ENCODE measurements at regions not wholly inside any gene's neighbourhood (a gene's known extent, or its start where the extent isn't known, plus 50 kb on each side); places are given as distances from the start of the nearest gene placed in this dataset.

DNA sequence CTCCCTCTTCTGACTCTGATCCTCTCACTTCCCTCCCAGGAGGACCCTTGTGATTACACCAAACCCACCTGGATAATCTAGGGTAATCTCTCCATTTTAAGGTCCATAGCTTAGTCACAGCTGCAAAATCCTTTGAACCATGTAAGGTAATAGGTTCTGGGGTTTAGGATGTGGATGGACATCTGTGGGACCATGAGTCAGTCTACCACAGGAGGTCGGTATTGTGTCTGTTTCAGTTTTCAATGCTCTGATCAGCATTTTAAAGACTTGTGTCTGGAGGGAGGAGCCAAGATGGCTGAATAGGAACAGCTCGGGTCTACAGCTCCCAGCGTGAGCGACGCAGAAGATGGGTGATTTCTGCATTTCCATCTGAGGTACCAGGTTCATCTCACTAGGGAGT lies 112.6 kb downstream of the CAVIN4 start:
- no peak overlapping the region for H3K4me3 ChIP-seq
- no peaks in the 10 kb centered on the region for H3K4me1 ChIP-seq
- H3K27me3 ChIP-seq: no peaks in the 10 kb centered on the region
- DNase-seq (ENCODE audit: low spot score in 2 of 2): no peak
- no peaks in the 10 kb centered on the region for H3K9me3 ChIP-seq
- no peaks in the 10 kb centered on the region for H3K36me3 ChIP-seq
- intact Hi-C loops (cut with DNase I; ENCODE audit: low total_unique reads): no loop called here
- TF ChIP-seq POLR2AphosphoS5 (IDR thresholded peaks at IDR 0.05) (no peak), POLR2A (IDR thresholded peaks at IDR 0.05) (no peak)
- TF ChIP-seq, protein P1, sequence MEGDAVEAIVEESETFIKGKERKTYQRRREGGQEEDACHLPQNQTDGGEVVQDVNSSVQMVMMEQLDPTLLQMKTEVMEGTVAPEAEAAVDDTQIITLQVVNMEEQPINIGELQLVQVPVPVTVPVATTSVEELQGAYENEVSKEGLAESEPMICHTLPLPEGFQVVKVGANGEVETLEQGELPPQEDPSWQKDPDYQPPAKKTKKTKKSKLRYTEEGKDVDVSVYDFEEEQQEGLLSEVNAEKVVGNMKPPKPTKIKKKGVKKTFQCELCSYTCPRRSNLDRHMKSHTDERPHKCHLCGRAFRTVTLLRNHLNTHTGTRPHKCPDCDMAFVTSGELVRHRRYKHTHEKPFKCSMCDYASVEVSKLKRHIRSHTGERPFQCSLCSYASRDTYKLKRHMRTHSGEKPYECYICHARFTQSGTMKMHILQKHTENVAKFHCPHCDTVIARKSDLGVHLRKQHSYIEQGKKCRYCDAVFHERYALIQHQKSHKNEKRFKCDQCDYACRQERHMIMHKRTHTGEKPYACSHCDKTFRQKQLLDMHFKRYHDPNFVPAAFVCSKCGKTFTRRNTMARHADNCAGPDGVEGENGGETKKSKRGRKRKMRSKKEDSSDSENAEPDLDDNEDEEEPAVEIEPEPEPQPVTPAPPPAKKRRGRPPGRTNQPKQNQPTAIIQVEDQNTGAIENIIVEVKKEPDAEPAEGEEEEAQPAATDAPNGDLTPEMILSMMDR (IDR thresholded peaks at IDR 0.05): no peak
- H3K27ac ChIP-seq: no peak overlapping the region

DNA sequence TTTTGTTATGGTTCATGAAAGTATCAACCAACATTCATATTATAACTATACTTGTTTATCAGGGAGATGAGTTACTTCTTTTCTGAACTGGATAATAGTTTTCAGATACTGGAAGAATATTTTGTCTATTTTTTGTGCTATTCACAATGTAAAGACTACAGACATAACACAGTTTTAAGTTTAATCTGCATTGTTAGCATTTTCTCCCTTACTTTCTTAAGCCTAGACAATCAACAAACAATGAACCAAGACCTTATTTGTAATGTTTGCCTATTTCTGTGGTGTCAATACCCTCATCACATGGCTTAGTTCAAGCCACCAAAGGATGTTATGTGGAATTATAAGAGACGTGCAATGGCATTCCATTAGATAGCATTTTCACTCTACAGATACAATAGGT lies 119.5 kb downstream of the CAVIN4 start:
- TF ChIP-seq POLR2A (IDR thresholded peaks at IDR 0.05): no peak
- TF ChIP-seq POLR2AphosphoS5 (IDR thresholded peaks at IDR 0.05): no peak
- TF ChIP-seq, protein P1 (IDR thresholded peaks at IDR 0.05): no peak
- no peaks in the 10 kb centered on the region for H3K9me3 ChIP-seq
- intact Hi-C loops (cut with DNase I; ENCODE audit: low total_unique reads): no loop called here

DNA sequence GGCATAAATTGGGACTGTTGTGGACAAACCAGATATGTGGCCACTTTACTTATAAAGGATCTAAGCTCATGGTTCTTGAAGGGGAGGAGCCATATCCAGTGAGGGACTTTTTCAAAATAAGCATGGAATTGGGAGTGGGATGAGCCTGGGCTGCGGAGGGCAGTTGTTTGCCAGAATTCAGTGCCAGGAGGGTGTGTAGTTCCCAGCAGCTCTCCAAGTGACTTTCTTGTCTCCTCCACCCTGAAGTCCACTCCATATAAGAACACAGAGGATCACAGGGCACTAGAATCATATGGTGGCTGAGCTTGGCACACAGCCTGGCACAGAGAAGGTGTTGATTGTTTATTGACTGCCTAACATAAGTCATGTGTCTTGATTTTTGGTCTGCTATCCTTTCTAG lies 121.1 kb downstream of the CAVIN4 start:
- intact Hi-C loops (cut with DNase I; ENCODE audit: low total_unique reads): no loop called here
- H3K4me1 ChIP-seq: no peaks in the 10 kb centered on the region
- DNase-seq (ENCODE audit: low spot score in 2 of 2): no peak
- H3K4me3 ChIP-seq: no peak overlapping the region
- no peaks in the 10 kb centered on the region for H3K9me3 ChIP-seq
- no peak overlapping the region for H3K27ac ChIP-seq
- TF ChIP-seq POLR2A (IDR thresholded peaks at IDR 0.05) (no peak), POLR2AphosphoS5 (IDR thresholded peaks at IDR 0.05) (no peak)
- TF ChIP-seq, protein P1 (IDR thresholded peaks at IDR 0.05): no peak
- H3K27me3 ChIP-seq: no peaks in the 10 kb centered on the region
- H3K36me3 ChIP-seq: no peaks in the 10 kb centered on the region

More for the DNA sequence above, 119.5 kb downstream of the CAVIN4 start:
- H3K4me3 ChIP-seq: no peak overlapping the region
- no peak for DNase-seq (ENCODE audit: low spot score in 2 of 2)
- no peaks in the 10 kb centered on the region for H3K36me3 ChIP-seq
- no peak overlapping the region for H3K27ac ChIP-seq
- no peaks in the 10 kb centered on the region for H3K27me3 ChIP-seq
- H3K4me1 ChIP-seq: no peaks in the 10 kb centered on the region

DNA sequence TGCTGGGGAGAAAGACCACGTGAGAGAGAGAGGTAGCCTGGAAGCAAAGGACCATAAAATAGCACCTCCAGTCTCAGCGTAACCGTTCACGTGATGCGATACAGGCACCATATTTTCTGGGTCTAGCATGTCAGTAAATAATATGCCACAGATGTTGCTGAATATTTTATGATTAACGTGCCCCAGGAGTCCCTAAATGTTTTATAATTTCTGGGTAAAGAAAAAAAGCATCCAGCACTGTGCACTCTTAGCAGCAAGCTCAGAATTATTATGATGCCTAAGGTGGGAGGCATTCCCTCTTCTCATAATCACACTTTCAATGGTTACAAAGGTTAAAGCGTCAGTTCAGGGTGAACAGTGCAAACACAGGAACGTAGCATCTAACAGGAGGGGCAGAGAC lies 121.8 kb downstream of the CAVIN4 start:
- H3K9me3 ChIP-seq: no peaks in the 10 kb centered on the region
- no peaks in the 10 kb centered on the region for H3K36me3 ChIP-seq
- no peaks in the 10 kb centered on the region for H3K27me3 ChIP-seq
- no peak overlapping the region for H3K27ac ChIP-seq
- intact Hi-C loops (cut with DNase I; ENCODE audit: low total_unique reads): no loop called here
- TF ChIP-seq POLR2AphosphoS5 (IDR thresholded peaks at IDR 0.05) (no peak), POLR2A (IDR thresholded peaks at IDR 0.05) (no peak)
- TF ChIP-seq, protein P1 (IDR thresholded peaks at IDR 0.05): no peak
- H3K4me1 ChIP-seq: no peaks in the 10 kb centered on the region
- DNase-seq (ENCODE audit: low spot score in 2 of 2): no peak
- no peak overlapping the region for H3K4me3 ChIP-seq

DNA sequence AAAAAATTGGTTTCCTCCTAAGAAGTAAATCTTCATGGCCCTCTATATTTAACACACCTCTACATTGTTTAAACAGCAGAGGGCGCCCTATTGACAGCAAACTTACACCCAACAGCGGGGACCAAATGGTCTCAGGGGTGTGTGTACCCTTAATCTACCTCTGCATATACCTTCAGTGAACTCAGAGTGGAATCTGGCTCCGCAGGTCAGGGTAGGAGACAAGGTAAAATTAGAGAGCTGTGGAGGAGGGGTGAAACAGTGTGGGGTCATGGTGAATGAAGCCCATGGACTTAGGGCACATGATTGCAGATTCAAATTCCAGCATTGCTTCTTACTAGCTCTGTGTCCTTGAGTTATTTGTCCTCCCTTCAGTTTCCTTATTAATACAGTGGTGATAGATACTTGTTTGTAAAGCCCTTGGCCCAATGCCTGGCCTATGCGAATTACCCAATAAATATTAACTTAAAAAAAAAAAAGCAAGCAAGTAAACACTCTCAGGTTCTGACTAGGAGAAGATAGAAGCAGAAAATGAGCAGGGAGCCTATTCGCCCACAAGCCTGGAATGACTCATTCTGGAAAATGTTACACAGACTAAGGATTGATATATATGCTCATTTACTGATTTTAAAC lies 122.9 kb downstream of the CAVIN4 start:
- no peaks in the 10 kb centered on the region for H3K27me3 ChIP-seq
- TF ChIP-seq, protein P1 (IDR thresholded peaks at IDR 0.05): peak in 1 of 3 donors; percentile 18
- no peak for TF ChIP-seq POLR2AphosphoS5 (IDR thresholded peaks at IDR 0.05)
- no peak for TF ChIP-seq POLR2A (IDR thresholded peaks at IDR 0.05)
- H3K9me3 ChIP-seq: no peaks in the 10 kb centered on the region
- DNase-seq (ENCODE audit: low spot score in 2 of 2): no peak
- intact Hi-C loops (cut with DNase I; ENCODE audit: low total_unique reads): no loop called here
- H3K36me3 ChIP-seq: no peaks in the 10 kb centered on the region
- no peak overlapping the region for H3K4me3 ChIP-seq
- no peaks in the 10 kb centered on the region for H3K4me1 ChIP-seq
- no peak overlapping the region for H3K27ac ChIP-seq

All from breast epithelium (tissue), 4 donors.